ENCODE measurements at regions not wholly inside any gene's neighbourhood (a gene's known extent, or its start where the extent isn't known, plus 50 kb on each side); places are given as distances from the start of the nearest gene placed in this dataset.

- TF ChIP-seq CTCF (IDR thresholded peaks at IDR 0.05; ENCODE audit: low read length) (no peak), EZH2 (IDR thresholded peaks at IDR 0.05; ENCODE audit: borderline replicate concordance, low read length) (no peak)
These were observed 199.8 kb upstream of the CNTNAP2 start for GRCh38 chr7:145916776-145917175.

Measured in OCI-LY1 (cell line).